WERI-Rb-1 (cell line): ENCODE measurements at regions not wholly inside any gene's neighbourhood (a gene's known extent, or its start where the extent isn't known, plus 50 kb on each side); places are given as distances from the start of the nearest gene placed in this dataset.

Source experiments
- DNase-seq: peaks from one replicate; pipeline ENCODE4 v3.0.0-alpha.2; 2020
- H3K27ac ChIP-seq: fragments of 250-450 bp; sonication (Bioruptor Pico); 2 replicates; pipeline ENCODE4 v1.5.1; 2020; ENCODE audit warnings: mild to moderate bottlenecking, moderate library complexity
- H3K27me3 ChIP-seq: fragments of 250-450 bp; sonication (Bioruptor Pico); 2 replicates; pipeline ENCODE4 v1.5.1; 2021; ENCODE audit warnings: mild to moderate bottlenecking, low read depth, moderate library complexity; ENCODE audit not compliant: insufficient read depth, severe bottlenecking
- H3K36me3 ChIP-seq: fragments of 250-450 bp; sonication (Bioruptor Pico); 2 replicates; pipeline ENCODE4 v1.5.1; 2020; ENCODE audit warnings: mild to moderate bottlenecking, moderate library complexity
- H3K4me3 ChIP-seq: 2 replicates; pipeline ENCODE4 v1.5.1; 2011; ENCODE audit warnings: low read depth, mild to moderate bottlenecking, control low read depth, low read length
- H3K9me3 ChIP-seq: fragments of 250-450 bp; sonication (Bioruptor Pico); 2 replicates; pipeline ENCODE4 v1.5.1; 2021; ENCODE audit warnings: mild to moderate bottlenecking, moderate library complexity; ENCODE audit not compliant: severe bottlenecking
- TF ChIP-seq, protein P1 (sequence below): IDR thresholded peaks from 2 replicates; pipeline ENCODE4 v1.5.1; 2011; ENCODE audit warnings: low read depth, mild to moderate bottlenecking, control low read depth, inconsistent platforms, low read length

GRCh38 chr13:90868321-90868920 is 479.1 kb upstream of the MIR17HG start:
- Histone ChIP-seq H3K9me3 (no peaks in the 10 kb centered on the region), H3K27ac (no peak overlapping the region), H3K4me3 (no peak overlapping the region), H3K27me3 (no peaks in the 10 kb centered on the region), H3K36me3 (no peaks in the 10 kb centered on the region)
- TF ChIP-seq, protein P1, sequence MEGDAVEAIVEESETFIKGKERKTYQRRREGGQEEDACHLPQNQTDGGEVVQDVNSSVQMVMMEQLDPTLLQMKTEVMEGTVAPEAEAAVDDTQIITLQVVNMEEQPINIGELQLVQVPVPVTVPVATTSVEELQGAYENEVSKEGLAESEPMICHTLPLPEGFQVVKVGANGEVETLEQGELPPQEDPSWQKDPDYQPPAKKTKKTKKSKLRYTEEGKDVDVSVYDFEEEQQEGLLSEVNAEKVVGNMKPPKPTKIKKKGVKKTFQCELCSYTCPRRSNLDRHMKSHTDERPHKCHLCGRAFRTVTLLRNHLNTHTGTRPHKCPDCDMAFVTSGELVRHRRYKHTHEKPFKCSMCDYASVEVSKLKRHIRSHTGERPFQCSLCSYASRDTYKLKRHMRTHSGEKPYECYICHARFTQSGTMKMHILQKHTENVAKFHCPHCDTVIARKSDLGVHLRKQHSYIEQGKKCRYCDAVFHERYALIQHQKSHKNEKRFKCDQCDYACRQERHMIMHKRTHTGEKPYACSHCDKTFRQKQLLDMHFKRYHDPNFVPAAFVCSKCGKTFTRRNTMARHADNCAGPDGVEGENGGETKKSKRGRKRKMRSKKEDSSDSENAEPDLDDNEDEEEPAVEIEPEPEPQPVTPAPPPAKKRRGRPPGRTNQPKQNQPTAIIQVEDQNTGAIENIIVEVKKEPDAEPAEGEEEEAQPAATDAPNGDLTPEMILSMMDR, result peak; percentile 34; the same call in 1 of the 2 replicates
- DNase-seq, result peak; percentile 30

DNA sequence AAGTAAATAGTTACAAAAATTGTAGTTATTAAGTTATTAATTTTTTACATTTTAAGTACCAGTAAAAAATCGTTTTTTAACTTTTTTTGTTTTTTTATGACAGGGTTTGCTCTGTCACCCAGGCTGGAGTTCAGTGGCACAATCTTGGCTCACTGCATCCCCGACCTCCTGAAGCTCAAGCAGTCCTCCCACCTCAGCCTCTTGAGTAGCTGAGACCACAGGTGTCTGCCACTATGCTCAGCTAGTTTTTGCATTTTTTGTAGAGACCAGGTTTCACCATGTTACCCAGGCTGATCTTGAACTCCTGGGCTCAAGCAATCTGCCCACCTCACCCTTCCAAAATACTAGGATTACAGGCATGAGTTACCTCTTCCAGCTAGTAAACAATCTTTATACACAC is 477.9 kb upstream of the MIR17HG start:
- Histone ChIP-seq H3K36me3 (no peaks in the 10 kb centered on the region), H3K4me3 (no peak overlapping the region), H3K9me3 (no peaks in the 10 kb centered on the region), H3K27ac (no peak overlapping the region), H3K27me3 (no peaks in the 10 kb centered on the region)
- no peak for DNase-seq
- TF ChIP-seq, protein P1, result no peak

DNA sequence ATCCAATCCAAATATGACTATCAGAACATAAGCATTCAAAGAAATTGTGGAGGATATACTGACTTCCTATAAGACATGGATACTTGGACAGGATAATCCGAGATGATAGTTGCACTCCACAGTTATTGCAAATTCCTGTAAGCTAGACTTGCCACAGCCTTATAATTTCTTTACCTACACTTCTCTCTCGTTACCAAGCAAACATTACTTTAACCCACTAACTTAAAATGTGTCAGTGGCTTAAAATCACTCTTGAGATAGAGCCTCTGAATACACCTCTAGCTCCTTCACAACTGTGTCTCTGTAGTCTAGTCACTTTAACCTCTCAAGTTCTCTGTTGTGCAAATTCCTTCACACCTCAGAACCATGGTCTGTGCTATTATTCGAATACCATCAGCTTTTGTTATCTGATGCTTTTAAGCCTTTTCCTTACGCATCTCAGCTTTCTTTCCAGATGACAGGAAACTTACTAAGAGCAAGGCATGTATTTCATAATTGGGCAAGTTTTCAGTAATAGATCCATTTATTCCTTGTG is 474.9 kb upstream of the MIR17HG start:
- Histone ChIP-seq H3K4me3 (no peak overlapping the region), H3K36me3 (no peaks in the 10 kb centered on the region), H3K27ac (no peak overlapping the region), H3K27me3 (no peaks in the 10 kb centered on the region), H3K9me3 (no peaks in the 10 kb centered on the region)
- TF ChIP-seq, protein P1, result no peak
- no peak for DNase-seq

- TF ChIP-seq, protein P1, result no peak
These were observed 466.7 kb upstream of the MIR17HG start for GRCh38 chr13:90880790-90881189.

GRCh38 chr13:90882551-90882950 is 464.9 kb upstream of the MIR17HG start:
- H3K9me3 ChIP-seq, result no peaks in the 10 kb centered on the region
- H3K27me3 ChIP-seq, result no peaks in the 10 kb centered on the region
- H3K36me3 ChIP-seq, result no peaks in the 10 kb centered on the region
- TF ChIP-seq, protein P1, result no peak
- H3K27ac ChIP-seq, result no peak overlapping the region
- no peak overlapping the region for H3K4me3 ChIP-seq
- no peak for DNase-seq

More at GRCh38 chr13:90880790-90881189, 466.7 kb upstream of the MIR17HG start:
- Histone ChIP-seq H3K27me3 (no peaks in the 10 kb centered on the region), H3K4me3 (no peak overlapping the region), H3K9me3 (no peaks in the 10 kb centered on the region), H3K36me3 (no peaks in the 10 kb centered on the region), H3K27ac (no peak overlapping the region)
- no peak for DNase-seq

DNA sequence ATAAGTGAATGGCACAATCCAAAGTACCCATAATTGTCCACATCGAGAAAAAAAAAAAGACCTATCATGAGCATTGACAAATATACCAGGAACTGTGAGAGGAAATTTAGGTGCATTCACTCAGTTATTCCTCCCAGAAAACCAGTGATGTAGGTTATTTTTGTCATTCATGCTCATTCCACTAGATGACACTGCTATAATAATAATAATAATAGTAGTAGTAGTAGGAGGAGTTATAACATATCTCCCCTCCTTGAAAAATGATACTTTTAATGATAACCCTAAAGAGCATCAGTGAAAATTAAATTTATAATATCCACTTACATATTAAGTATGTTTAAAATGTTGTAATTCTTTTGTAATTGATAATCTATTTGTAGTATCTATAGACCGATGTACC is 463.9 kb upstream of the MIR17HG start:
- no peaks in the 10 kb centered on the region for H3K9me3 ChIP-seq
- H3K27me3 ChIP-seq, result no peaks in the 10 kb centered on the region
- H3K36me3 ChIP-seq, result no peaks in the 10 kb centered on the region
- H3K4me3 ChIP-seq, result no peak overlapping the region
- DNase-seq, result no peak
- TF ChIP-seq, protein P1, result 0 out of 2 replicates have a peak, but pooled peaks have one; percentile 25
- H3K27ac ChIP-seq, result no peak overlapping the region
